ENCODE measurements at regions not wholly inside any gene's neighbourhood (a gene's known extent, or its start where the extent isn't known, plus 50 kb on each side); places are given as distances from the start of the nearest gene placed in this dataset.

DNA sequence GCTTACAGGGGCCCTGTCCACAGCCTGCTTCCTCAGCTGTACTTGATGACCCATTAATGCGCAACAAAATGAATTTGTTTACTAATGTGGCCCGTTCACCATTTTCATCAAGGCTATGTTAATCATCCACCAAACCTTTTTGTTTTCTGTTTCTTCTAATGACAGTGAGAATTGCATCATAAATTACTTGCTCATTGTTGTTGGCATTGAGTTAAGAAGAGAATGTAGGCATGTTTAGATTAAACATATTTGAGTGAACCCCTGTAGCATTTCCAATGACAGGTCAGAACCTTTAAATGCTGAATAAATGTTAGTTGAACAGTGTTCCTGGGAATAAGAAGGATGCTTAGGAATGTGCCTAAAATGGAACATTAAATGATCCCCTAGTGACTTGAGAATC, 183.4 kb downstream of the SPRY1 start:
- no peak for TF ChIP-seq CTCF (conservative IDR thresholded peaks at IDR 0.05; ENCODE audit: low read depth, low read length)
- H3K4me3 ChIP-seq (ENCODE audit: low read depth, low read length) = no peak overlapping the region
- no peak for DNase-seq (ENCODE audit: low read depth)

- H3K4me3 ChIP-seq (ENCODE audit: low read depth, low read length) = no peak overlapping the region
- no peak for DNase-seq (ENCODE audit: low read depth)
- TF ChIP-seq CTCF (conservative IDR thresholded peaks at IDR 0.05; ENCODE audit: low read depth, low read length) = no peak
These were observed 184.5 kb downstream of the SPRY1 start for GRCh38 chr4:123580981-123581664.

DNA sequence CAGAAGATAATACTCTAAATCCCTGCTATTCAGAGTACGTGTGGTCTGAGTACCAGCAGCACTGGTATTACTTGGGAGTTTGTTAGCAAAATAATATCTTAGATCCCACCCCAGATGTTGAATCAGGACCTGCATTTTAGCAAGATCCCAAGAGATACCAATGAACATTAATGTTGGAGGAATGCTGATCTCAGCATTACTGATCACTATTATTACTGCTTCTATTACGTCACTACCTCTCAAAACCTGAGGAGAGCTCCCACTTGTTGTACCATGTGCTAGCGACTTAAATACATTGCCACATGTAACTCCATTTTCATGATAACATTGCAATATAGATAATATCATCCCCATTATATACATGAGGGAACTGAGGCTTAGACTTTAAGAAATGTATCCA, 185.2 kb downstream of the SPRY1 start:
- DNase-seq (ENCODE audit: low read depth) = no peak
- TF ChIP-seq CTCF (conservative IDR thresholded peaks at IDR 0.05; ENCODE audit: low read depth, low read length) = no peak
- H3K4me3 ChIP-seq (ENCODE audit: low read depth, low read length) = no peak overlapping the region

DNA sequence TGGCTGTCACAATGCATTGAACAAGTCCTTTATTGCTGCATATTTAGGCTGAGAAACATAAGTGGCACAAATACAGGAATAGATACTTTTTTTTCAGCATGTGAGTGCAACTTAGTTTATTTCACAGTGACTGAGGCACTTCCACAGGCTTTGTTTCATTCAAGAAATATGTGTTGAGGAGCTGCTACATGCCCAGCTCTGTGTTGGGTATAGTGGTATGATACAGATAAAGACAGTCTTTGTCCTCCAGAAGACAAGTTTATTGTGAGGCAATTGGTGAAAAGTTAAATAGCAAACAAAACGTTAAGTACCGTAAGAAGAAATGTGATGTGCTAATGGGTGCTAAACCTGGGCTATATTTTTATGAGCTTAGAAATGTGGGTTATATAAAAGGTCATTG, 186.4 kb downstream of the SPRY1 start:
- TF ChIP-seq CTCF (conservative IDR thresholded peaks at IDR 0.05; ENCODE audit: low read depth, low read length) = no peak
- no peak for DNase-seq (ENCODE audit: low read depth)
- H3K4me3 ChIP-seq (ENCODE audit: low read depth, low read length) = no peak overlapping the region

GRCh38 chr4:123585111-123585510, 188.5 kb downstream of the SPRY1 start:
- no peak for TF ChIP-seq CTCF (conservative IDR thresholded peaks at IDR 0.05; ENCODE audit: low read depth, low read length)
- DNase-seq (ENCODE audit: low read depth) = no peak
- no peak overlapping the region for H3K4me3 ChIP-seq (ENCODE audit: low read depth, low read length)

DNA sequence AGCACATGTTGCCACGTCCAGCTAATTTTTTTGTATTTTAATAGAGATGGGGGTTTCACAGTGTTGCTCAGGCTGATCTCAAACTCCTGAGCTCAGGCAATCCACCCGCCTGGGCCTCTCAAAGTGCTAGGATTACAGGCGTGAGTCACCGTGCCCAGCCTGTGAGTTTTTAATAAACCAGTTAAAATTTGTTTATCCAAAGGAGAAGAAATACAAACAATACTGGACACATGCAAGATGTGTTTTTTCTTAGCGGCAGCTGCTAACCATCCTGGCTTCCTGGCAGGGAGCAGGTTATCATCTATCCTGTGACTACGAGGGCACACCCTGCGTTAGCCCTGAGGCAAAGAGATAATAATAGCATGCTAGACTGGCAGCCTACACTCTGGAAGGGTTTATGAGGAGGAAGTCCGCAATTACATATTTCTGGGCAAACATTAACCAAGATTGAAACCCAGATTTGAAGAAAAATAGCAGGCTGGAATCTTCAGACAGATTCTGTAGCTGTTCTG, 191.4 kb downstream of the SPRY1 start:
- TF ChIP-seq CTCF (conservative IDR thresholded peaks at IDR 0.05; ENCODE audit: low read depth, low read length) = no peak
- no peak overlapping the region for H3K4me3 ChIP-seq (ENCODE audit: low read depth, low read length)
- DNase-seq (ENCODE audit: low read depth) = no peak

DNA sequence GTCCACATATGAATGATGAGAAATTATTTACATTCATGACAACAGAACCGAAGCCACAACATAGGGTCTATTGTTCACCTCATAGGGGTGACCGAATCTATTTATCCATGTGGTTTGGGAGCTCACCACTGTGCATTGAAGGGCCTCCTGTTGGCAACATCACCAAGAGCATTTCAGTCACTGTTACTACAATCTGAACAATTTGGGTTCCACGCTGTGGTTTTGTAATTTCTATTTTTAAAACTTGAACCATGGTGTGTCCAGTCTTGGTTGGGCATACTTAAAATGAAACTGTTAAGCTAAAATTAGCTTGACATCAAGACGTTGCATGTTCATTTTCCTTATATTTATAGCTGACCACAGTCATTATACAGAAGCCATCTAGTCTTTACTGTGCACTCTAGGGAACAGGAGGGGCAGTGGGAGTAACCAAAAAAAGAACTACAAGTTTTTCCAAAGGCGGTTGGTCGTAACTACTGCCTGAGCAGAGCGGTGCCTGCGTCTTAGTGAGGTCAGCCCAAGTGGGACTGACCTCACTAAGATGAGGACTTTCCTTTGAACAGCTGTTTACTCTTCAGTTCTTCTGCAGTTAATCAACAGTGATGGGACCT, 192.1 kb downstream of the SPRY1 start:
- no peak overlapping the region for H3K4me3 ChIP-seq (ENCODE audit: low read depth, low read length)
- DNase-seq (ENCODE audit: low read depth) = no peak
- no peak for TF ChIP-seq CTCF (conservative IDR thresholded peaks at IDR 0.05; ENCODE audit: low read depth, low read length)

All from epithelial cell of proximal tubule (primary cell).